ENCODE measurements at regions not wholly inside any gene's neighbourhood (a gene's known extent, or its start where the extent isn't known, plus 50 kb on each side); places are given as distances from the start of the nearest gene placed in this dataset.

GRCh38 chrX:21266949-21267348 lies 107.3 kb upstream of the CNKSR2 start:
- intact Hi-C loops (cut with DNase I; ENCODE audit: low total_unique reads), result no loop called here
- no peak for DNase-seq

GRCh38 chrX:21276736-21277433 lies 97.3 kb upstream of the CNKSR2 start:
- Histone ChIP-seq H3K4me1 (no peaks in the 10 kb centered on the region), H3K36me3 (no peaks in the 10 kb centered on the region), H3K9me3 (no peaks in the 10 kb centered on the region), H3K4me3 (no peak overlapping the region), H3K27ac (no peak overlapping the region), H3K27me3 (no peaks in the 10 kb centered on the region)
- intact Hi-C loops (cut with DNase I; ENCODE audit: low total_unique reads), result no loop called here
- DNase-seq, result no peak
- no peak for TF ChIP-seq POLR2A (IDR thresholded peaks at IDR 0.05)
- TF ChIP-seq, protein P1, sequence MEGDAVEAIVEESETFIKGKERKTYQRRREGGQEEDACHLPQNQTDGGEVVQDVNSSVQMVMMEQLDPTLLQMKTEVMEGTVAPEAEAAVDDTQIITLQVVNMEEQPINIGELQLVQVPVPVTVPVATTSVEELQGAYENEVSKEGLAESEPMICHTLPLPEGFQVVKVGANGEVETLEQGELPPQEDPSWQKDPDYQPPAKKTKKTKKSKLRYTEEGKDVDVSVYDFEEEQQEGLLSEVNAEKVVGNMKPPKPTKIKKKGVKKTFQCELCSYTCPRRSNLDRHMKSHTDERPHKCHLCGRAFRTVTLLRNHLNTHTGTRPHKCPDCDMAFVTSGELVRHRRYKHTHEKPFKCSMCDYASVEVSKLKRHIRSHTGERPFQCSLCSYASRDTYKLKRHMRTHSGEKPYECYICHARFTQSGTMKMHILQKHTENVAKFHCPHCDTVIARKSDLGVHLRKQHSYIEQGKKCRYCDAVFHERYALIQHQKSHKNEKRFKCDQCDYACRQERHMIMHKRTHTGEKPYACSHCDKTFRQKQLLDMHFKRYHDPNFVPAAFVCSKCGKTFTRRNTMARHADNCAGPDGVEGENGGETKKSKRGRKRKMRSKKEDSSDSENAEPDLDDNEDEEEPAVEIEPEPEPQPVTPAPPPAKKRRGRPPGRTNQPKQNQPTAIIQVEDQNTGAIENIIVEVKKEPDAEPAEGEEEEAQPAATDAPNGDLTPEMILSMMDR (IDR thresholded peaks at IDR 0.05), result no peak

More at GRCh38 chrX:21266949-21267348, 107.3 kb upstream of the CNKSR2 start:
- TF ChIP-seq, protein P1 (IDR thresholded peaks at IDR 0.05), result no peak
- Histone ChIP-seq H3K9me3 (no peaks in the 10 kb centered on the region), H3K27me3 (no peaks in the 10 kb centered on the region), H3K27ac (no peak overlapping the region), H3K4me3 (no peak overlapping the region), H3K36me3 (no peaks in the 10 kb centered on the region), H3K4me1 (no peaks in the 10 kb centered on the region)

GRCh38 chrX:21289232-21289631 lies 85.0 kb upstream of the CNKSR2 start:
- DNase-seq, result no peak
- no peaks in the 10 kb centered on the region for H3K4me1 ChIP-seq
- H3K27ac ChIP-seq, result no peak overlapping the region
- no peaks in the 10 kb centered on the region for H3K27me3 ChIP-seq
- no peaks in the 10 kb centered on the region for H3K36me3 ChIP-seq
- no peak for TF ChIP-seq POLR2A (IDR thresholded peaks at IDR 0.05)
- no peaks in the 10 kb centered on the region for H3K9me3 ChIP-seq
- no peak overlapping the region for H3K4me3 ChIP-seq
- intact Hi-C loops (cut with DNase I; ENCODE audit: low total_unique reads), result no loop called here

DNA sequence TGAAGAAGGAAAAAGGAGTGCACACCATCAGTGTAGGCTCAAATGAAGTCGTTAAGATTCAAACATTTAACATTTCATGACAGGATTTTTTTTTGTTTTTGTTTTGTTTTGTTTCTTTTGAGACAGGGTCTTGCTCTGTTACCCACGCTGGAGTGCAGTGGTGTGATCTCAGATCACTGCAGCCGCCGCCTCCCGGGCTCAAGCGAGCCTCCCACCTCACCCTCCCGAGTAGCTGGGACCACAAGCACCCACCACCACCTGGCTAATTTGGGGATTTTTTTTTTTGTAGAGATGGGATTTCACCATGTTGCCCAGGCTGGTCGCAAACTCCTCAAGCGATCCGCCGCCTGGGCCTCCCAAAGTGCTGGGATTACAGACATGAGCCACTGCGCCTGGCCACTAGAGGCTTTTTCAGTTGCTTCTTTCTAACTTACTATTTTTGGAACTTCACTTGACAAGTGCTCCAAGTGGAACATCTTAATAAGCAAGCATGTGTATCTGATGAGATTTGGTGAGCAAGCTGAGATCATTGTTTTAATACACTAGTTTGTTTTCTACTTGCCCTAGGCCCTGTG lies 78.9 kb upstream of the CNKSR2 start:
- no peak for TF ChIP-seq POLR2A (IDR thresholded peaks at IDR 0.05)
- TF ChIP-seq, protein P1 (IDR thresholded peaks at IDR 0.05), result no peak
- Histone ChIP-seq H3K27ac (no peak overlapping the region), H3K4me3 (no peak overlapping the region), H3K9me3 (no peaks in the 10 kb centered on the region), H3K4me1 (no peaks in the 10 kb centered on the region), H3K27me3 (no peaks in the 10 kb centered on the region), H3K36me3 (no peaks in the 10 kb centered on the region)
- intact Hi-C loops (cut with DNase I; ENCODE audit: low total_unique reads), result no loop called here
- DNase-seq, result no peak

DNA sequence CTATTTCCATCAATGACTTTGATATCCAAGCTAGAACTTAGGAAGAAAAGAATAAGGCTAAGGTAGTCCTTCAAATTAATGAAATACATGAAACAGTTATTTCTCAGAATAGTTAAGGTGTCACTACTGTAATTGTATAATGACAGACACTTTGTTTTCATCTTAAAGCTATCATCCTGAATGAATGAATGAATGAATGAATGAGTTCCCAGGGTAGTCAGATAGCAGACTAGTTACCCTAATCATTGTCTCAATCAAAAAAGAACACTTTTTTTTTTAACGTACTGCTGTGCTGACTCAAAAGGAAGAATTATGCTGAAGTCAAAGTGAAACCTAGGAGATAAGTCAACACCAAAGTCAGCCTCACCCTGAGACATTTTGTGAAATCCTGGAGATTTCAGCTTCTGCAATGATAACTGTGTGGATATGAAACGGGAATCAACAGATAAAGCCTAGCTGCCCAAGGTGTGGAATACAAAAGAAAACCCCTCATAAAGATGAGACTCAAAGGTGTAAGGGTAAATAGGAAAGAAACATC lies 68.3 kb upstream of the CNKSR2 start:
- no peaks in the 10 kb centered on the region for H3K4me1 ChIP-seq
- no peak for TF ChIP-seq POLR2A (IDR thresholded peaks at IDR 0.05)
- TF ChIP-seq, protein P1 (IDR thresholded peaks at IDR 0.05), result no peak
- H3K27me3 ChIP-seq, result no peaks in the 10 kb centered on the region
- H3K9me3 ChIP-seq, result no peaks in the 10 kb centered on the region
- no peak for DNase-seq
- H3K36me3 ChIP-seq, result no peaks in the 10 kb centered on the region
- intact Hi-C loops (cut with DNase I; ENCODE audit: low total_unique reads), result no loop called here
- no peak overlapping the region for H3K27ac ChIP-seq
- no peak overlapping the region for H3K4me3 ChIP-seq
